CD4-positive, alpha-beta T cell (primary cell): ENCODE measurements at regions not wholly inside any gene's neighbourhood (a gene's known extent, or its start where the extent isn't known, plus 50 kb on each side); places are given as distances from the start of the nearest gene placed in this dataset.

ENCODE experiments used
- ATAC-seq: fragments of 200-7000 bp; cut with Tn5 transposase; one replicate; pipeline ENCODE4 v1.10.0; 2022; ENCODE audit warnings: mild to moderate bottlenecking; ENCODE audit not compliant: poor library complexity
- CTCF ChIA-PET: fragments of 350-600 bp; sonication (Branson Sonifier 250); formaldehyde crosslinking; loops from one replicate; lab custom pipeline; 2021; ENCODE audit warnings: antibody characterized with exemption, inconsistent platforms; lab: Charles Lee
- POLR2A ChIA-PET: fragments of 350-600 bp; sonication (Branson Sonifier 250); formaldehyde crosslinking; loops from one replicate; lab custom pipeline; 2021; ENCODE audit warnings: antibody characterized with exemption, inconsistent platforms; lab: Charles Lee
- DNase-seq, 14 experiments: peaks; one replicate each; pipeline ENCODE4 v3.0.0-alpha.2; 2013 to 2020; ENCODE audit warnings: mixed read lengths in 2 of 14
- H3K27ac ChIP-seq, 2 donors: one replicate each; pipeline versions ENCODE4 v1.5.1 to v1.7.0; 2013; ENCODE audit warnings: low read length in 2 of 2, low read depth in 1 of 2, mild to moderate bottlenecking in 1 of 2
- H3K27me3 ChIP-seq, 2 experiments: 1 replicate in 1 of 2; 2 replicates in 1 of 2; pipeline versions ENCODE4 v1.6.1 to v1.7.0; 2013; ENCODE audit warnings: low read length in 2 of 2, control low read depth in 1 of 2, mild to moderate bottlenecking in 1 of 2, moderate library complexity in 1 of 2; ENCODE audit not compliant: insufficient read depth in 2 of 2, control insufficient read depth in 1 of 2
- H3K36me3 ChIP-seq: one replicate; pipeline ENCODE4 v1.6.1; 2013; ENCODE audit warnings: low read length, control low read depth; ENCODE audit not compliant: insufficient read depth
- H3K4me1 ChIP-seq: one replicate; pipeline ENCODE4 v1.6.1; 2013; ENCODE audit warnings: low read length, control low read depth; ENCODE audit not compliant: insufficient read depth
- H3K4me3 ChIP-seq: one replicate; pipeline ENCODE4 v1.5.1; 2013; ENCODE audit warnings: mild to moderate bottlenecking, low read length, moderate library complexity
- H3K9me3 ChIP-seq, 2 experiments: 1 replicate in 1 of 2; 2 replicates in 1 of 2; pipeline versions ENCODE4 v1.6.1 to v1.7.0; 2013; ENCODE audit warnings: low read length in 2 of 2, mild to moderate bottlenecking in 2 of 2, control low read depth in 1 of 2, moderate library complexity in 1 of 2; ENCODE audit not compliant: control insufficient read depth in 1 of 2, insufficient read depth in 1 of 2
- H3K27ac Mint-ChIP-seq: one replicate; pipeline ENCODE4 v1.8.0; 2020; ENCODE audit warnings: mixed read lengths
- H3K27me3 Mint-ChIP-seq: one replicate; pipeline ENCODE4 v1.8.0; 2021; ENCODE audit warnings: mixed read lengths
- H3K36me3 Mint-ChIP-seq: one replicate; pipeline ENCODE4 v1.8.0; 2021; ENCODE audit warnings: low read depth, mixed read lengths
- H3K4me1 Mint-ChIP-seq: one replicate; pipeline ENCODE4 v1.8.0; 2021; ENCODE audit warnings: low read depth, mixed read lengths
- H3K4me3 Mint-ChIP-seq: one replicate; pipeline ENCODE4 v1.8.0; 2020; ENCODE audit warnings: mild to moderate bottlenecking, mixed read lengths
- H3K9me3 Mint-ChIP-seq: one replicate; pipeline ENCODE4 v1.8.0; 2020; ENCODE audit warnings: mixed read lengths
- intact Hi-C, 2 experiments: fragments of 100-400 bp; cut with DNase I in 1 of 2; cut with micrococcal nuclease in 1 of 2; formaldehyde crosslinking; loops; one replicate each; pipeline versions ENCODE4 v1.15.1 to v1.9.0; 2023 to 2025; cut with DNase I, micrococcal nuclease
- TF ChIP-seq, protein P1 (sequence below): fragments of 200-600 bp; IDR thresholded peaks from one replicate; pipeline ENCODE4 v1.8.0; 2022; ENCODE audit warnings: antibody characterized with exemption, mild to moderate bottlenecking

DNA sequence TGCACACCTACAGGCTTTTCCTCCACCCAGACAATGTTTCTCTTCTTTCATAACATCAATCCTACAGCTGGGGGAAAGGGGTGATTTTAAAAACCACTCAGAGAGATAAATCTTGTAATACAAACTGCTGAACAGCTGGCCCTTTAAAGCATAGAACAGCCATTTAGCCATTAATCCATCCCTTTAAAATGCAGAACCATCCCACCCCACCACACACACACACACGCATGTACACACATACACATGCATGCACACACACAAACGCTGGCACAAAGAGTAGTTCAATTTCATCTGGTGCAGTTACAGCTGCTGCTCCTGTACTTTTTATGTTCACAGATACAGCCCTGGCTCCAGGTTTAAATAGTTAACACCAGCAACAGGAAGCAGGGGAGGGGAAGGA, 426.1 kb downstream of the MID1IP1 start:
- ATAC-seq (no peak), DNase-seq (no peak)
- CTCF ChIA-PET: no interaction called here
- no peaks in the 10 kb centered on the region for H3K27me3 ChIP-seq
- intact Hi-C loops: no loop called here
- TF ChIP-seq, protein P1, sequence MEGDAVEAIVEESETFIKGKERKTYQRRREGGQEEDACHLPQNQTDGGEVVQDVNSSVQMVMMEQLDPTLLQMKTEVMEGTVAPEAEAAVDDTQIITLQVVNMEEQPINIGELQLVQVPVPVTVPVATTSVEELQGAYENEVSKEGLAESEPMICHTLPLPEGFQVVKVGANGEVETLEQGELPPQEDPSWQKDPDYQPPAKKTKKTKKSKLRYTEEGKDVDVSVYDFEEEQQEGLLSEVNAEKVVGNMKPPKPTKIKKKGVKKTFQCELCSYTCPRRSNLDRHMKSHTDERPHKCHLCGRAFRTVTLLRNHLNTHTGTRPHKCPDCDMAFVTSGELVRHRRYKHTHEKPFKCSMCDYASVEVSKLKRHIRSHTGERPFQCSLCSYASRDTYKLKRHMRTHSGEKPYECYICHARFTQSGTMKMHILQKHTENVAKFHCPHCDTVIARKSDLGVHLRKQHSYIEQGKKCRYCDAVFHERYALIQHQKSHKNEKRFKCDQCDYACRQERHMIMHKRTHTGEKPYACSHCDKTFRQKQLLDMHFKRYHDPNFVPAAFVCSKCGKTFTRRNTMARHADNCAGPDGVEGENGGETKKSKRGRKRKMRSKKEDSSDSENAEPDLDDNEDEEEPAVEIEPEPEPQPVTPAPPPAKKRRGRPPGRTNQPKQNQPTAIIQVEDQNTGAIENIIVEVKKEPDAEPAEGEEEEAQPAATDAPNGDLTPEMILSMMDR: no peak
- H3K27ac ChIP-seq: no peak overlapping the region
- POLR2A ChIA-PET: no interaction called here
- Mint-ChIP-seq H3K27ac (no peak overlapping the region), H3K36me3 (no peaks in the 10 kb centered on the region), H3K4me3 (no peak overlapping the region), H3K4me1 (peaks cover 6% of the 10 kb centered on the region), H3K27me3 (no peaks in the 10 kb centered on the region), H3K9me3 (no peaks in the 10 kb centered on the region)
- H3K4me3 ChIP-seq: no peak overlapping the region
- no peaks in the 10 kb centered on the region for H3K4me1 ChIP-seq
- no peaks in the 10 kb centered on the region for H3K9me3 ChIP-seq
- H3K36me3 ChIP-seq: no peaks in the 10 kb centered on the region

DNA sequence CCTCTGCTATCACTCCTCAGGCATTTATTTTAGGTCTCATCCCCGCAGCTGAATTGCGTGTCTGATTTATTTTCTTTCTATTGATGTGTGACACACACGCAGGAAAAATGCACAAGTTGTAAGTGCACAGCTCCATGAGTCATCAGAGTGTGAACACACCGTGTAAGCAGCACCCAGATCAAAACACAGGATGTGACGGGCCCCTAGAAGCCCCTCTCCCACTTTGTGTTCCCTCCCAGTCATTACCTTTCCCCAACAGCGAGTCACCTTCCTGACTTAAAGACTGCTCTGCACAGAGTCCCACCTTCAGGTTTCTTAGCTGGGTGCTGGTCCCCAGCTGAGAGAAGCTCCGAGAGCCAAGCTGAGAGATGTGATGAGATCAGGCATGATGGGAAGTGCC, 436.7 kb downstream of the MID1IP1 start:
- H3K36me3 ChIP-seq: no peaks in the 10 kb centered on the region
- ATAC-seq: no peak
- ChIA-PET POLR2A (no interaction called here), CTCF (no interaction called here)
- intact Hi-C loops: no loop called here
- Mint-ChIP-seq H3K36me3 (no peaks in the 10 kb centered on the region), H3K27ac (no peak overlapping the region), H3K27me3 (no peaks in the 10 kb centered on the region), H3K4me3 (no peak overlapping the region), H3K4me1 (no peaks in the 10 kb centered on the region), H3K9me3 (no peaks in the 10 kb centered on the region)
- H3K9me3 ChIP-seq: no peaks in the 10 kb centered on the region
- DNase-seq: peak in 1 of 14 experiments; percentile 29
- no peaks in the 10 kb centered on the region for H3K27me3 ChIP-seq
- no peak overlapping the region for H3K27ac ChIP-seq
- H3K4me1 ChIP-seq: no peaks in the 10 kb centered on the region
- no peak overlapping the region for H3K4me3 ChIP-seq
- TF ChIP-seq, protein P1: no peak

DNA sequence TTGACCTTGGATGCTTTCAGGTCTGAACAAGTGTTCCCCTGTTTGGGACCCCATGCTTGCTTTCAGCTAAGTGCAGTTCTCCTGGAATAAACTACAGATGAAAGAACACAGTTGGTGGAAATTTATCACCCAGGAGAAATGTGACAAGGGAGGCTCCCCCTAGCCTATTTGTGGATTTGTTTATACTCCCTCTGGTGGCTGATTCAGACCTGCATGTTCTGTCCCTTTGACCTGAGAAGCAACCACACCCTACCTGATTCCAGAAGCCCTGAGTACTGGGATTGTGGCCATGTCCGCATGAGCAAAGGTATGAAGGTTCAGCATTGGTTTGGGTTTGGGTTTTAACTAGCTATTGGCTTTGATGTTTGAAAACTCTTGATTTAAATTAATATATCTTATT, 440.9 kb downstream of the MID1IP1 start:
- no peaks in the 10 kb centered on the region for H3K36me3 Mint-ChIP-seq
- POLR2A ChIA-PET: no interaction called here
- Histone ChIP-seq H3K4me3 (no peak overlapping the region), H3K27me3 (no peaks in the 10 kb centered on the region), H3K4me1 (no peaks in the 10 kb centered on the region), H3K36me3 (no peaks in the 10 kb centered on the region), H3K27ac (no peak overlapping the region), H3K9me3 (no peaks in the 10 kb centered on the region)
- ATAC-seq (no peak), DNase-seq (peak in 5 of 14 experiments; percentile 3 to 58 (median 40))
- CTCF ChIA-PET: interaction anchor here (1.0 kb wide), 1 partner anchor 24 kb away, joined by 3 read pairs; no protein-coding TSS in a partner anchor
- no peaks in the 10 kb centered on the region for H3K27me3 Mint-ChIP-seq
- no peaks in the 10 kb centered on the region for H3K4me1 Mint-ChIP-seq
- TF ChIP-seq, protein P1: peak; percentile 46
- H3K9me3 Mint-ChIP-seq: no peaks in the 10 kb centered on the region
- no peak overlapping the region for H3K27ac Mint-ChIP-seq
- intact Hi-C loops: loop anchor here (1.0 to 10.0 kb wide), 3 partner anchors 77 to 490 kb away; no protein-coding TSS in a partner anchor
- no peak overlapping the region for H3K4me3 Mint-ChIP-seq
